ENCODE measurements at regions not wholly inside any gene's neighbourhood (a gene's known extent, or its start where the extent isn't known, plus 50 kb on each side); places are given as distances from the start of the nearest gene placed in this dataset.
A peak's percentile ranks its signal among the peaks of the same experiment; 100 is the strongest.

DNA sequence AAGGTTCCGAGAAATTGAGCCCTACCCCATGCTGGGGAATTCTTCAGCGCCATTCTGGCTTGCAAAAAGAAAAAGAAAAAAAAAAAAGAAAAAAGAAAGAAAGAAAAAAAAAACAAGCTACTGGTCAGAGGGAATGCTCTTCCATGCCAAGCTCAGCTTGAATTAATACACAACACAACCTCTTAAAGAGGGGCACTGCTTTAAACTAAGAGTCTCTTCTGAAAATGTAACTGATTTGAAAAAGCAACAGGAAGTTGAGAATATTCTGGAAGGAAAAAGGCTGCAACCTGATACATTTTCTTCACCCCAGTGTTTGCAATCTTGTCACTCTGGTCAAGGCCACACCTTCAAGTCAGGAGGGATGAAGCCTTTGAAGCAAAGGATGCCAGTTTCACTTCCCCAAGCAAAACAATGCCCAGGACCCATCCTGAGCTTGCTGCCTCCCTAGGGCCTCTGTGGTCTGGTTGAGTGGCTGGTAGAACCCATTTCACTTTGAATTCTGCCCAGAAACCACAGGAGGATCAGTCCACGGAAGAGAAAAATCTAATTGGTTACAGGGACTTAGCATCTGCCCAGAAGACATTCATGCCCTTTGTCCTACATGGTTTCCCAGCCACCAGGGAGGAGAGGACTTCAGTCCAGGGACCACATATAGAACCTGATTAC, 389.7 kb downstream of the SOX9 start:
- no peaks in the 10 kb centered on the region for H3K27me3 Mint-ChIP-seq (ENCODE audit: low read depth)
- no peak for ATAC-seq
- ChIA-PET POLR2A (interaction anchor here (0.6 to 1.0 kb wide), 3 partner anchors 9 to 399 kb away, joined by 3 read pairs; no protein-coding TSS in a partner anchor), CTCF (interaction anchor here (1.0 to 1.2 kb wide), 2 partner anchors 10 to 29 kb away, joined by 3 read pairs; no protein-coding TSS in a partner anchor)
- DNase-seq (ENCODE audit: low spot score), result no peak
- H3K4me1 Mint-ChIP-seq, result peaks cover 53% of the 10 kb centered on the region
- H3K4me3 Mint-ChIP-seq, result no peak overlapping the region
- H3K36me3 Mint-ChIP-seq, result no peaks in the 10 kb centered on the region
- H3K27ac Mint-ChIP-seq, result no peak overlapping the region
- TF ChIP-seq, protein P1, sequence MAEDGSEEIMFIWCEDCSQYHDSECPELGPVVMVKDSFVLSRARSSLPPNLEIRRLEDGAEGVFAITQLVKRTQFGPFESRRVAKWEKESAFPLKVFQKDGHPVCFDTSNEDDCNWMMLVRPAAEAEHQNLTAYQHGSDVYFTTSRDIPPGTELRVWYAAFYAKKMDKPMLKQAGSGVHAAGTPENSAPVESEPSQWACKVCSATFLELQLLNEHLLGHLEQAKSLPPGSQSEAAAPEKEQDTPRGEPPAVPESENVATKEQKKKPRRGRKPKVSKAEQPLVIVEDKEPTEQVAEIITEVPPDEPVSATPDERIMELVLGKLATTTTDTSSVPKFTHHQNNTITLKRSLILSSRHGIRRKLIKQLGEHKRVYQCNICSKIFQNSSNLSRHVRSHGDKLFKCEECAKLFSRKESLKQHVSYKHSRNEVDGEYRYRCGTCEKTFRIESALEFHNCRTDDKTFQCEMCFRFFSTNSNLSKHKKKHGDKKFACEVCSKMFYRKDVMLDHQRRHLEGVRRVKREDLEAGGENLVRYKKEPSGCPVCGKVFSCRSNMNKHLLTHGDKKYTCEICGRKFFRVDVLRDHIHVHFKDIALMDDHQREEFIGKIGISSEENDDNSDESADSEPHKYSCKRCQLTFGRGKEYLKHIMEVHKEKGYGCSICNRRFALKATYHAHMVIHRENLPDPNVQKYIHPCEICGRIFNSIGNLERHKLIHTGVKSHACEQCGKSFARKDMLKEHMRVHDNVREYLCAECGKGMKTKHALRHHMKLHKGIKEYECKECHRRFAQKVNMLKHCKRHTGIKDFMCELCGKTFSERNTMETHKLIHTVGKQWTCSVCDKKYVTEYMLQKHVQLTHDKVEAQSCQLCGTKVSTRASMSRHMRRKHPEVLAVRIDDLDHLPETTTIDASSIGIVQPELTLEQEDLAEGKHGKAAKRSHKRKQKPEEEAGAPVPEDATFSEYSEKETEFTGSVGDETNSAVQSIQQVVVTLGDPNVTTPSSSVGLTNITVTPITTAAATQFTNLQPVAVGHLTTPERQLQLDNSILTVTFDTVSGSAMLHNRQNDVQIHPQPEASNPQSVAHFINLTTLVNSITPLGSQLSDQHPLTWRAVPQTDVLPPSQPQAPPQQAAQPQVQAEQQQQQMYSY (CRISPR knock-in tag; IDR thresholded peaks at IDR 0.05), result no peak
- TF ChIP-seq ZNF138 (CRISPR knock-in tag; conservative IDR thresholded peaks at IDR 0.05), result no peak
- peaks cover 5% of the 10 kb centered on the region for H3K9me3 Mint-ChIP-seq

DNA sequence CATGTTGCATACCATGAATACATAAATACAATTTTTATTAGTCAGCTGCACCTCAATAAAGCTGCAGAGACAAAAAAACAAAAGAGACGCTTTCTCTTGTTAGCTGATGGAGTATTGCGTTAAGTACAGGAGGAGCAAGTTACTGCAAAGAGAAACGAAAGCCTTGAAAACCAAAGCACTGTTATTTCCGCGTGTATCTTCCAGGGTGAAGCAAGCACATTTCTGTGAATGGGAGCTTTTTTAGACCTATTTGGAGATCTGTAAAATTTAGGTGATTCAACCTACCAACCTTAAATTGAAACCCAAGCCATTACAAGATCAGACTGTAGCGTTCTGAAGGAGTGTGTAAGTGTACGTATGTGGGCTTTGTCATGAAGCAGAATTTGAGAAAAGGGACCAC, 390.4 kb downstream of the SOX9 start:
- Mint-ChIP-seq H3K36me3 (no peaks in the 10 kb centered on the region), H3K9me3 (no peaks in the 10 kb centered on the region), H3K27ac (0 out of 2 replicates have a peak overlapping the region, but pooled peaks have one; percentile 23), H3K4me1 (peaks cover 58% of the 10 kb centered on the region), H3K27me3 (ENCODE audit: low read depth) (no peaks in the 10 kb centered on the region), H3K4me3 (no peak overlapping the region)
- no peak for ATAC-seq
- TF ChIP-seq ESRRA (CRISPR knock-in tag; IDR thresholded peaks at IDR 0.05; ENCODE audit: borderline replicate concordance) (no peak), RORB (CRISPR knock-in tag; IDR thresholded peaks at IDR 0.05) (no peak), TCF7 (CRISPR knock-in tag; IDR thresholded peaks at IDR 0.05; ENCODE audit: low read depth) (no peak), GRHL2 (CRISPR knock-in tag; IDR thresholded peaks at IDR 0.05; ENCODE audit: insufficient replicate concordance, severe bottlenecking) (no peak), NR1H2 (CRISPR knock-in tag; IDR thresholded peaks at IDR 0.05) (no peak), MYBL2 (CRISPR knock-in tag; IDR thresholded peaks at IDR 0.05) (no peak), JUN (CRISPR knock-in tag; IDR thresholded peaks at IDR 0.05) (no peak), ZNF232 (CRISPR knock-in tag; IDR thresholded peaks at IDR 0.05) (no peak), GTF2I (CRISPR knock-in tag; conservative IDR thresholded peaks at IDR 0.05) (no peak), NFYB (CRISPR knock-in tag; conservative IDR thresholded peaks at IDR 0.05; ENCODE audit: low read depth) (no peak), ZNF138 (CRISPR knock-in tag; conservative IDR thresholded peaks at IDR 0.05) (no peak), TP53 (CRISPR knock-in tag; IDR thresholded peaks at IDR 0.05) (no peak), ZNF219 (CRISPR knock-in tag; IDR thresholded peaks at IDR 0.05; ENCODE audit: borderline replicate concordance) (no peak), ZNF416 (CRISPR knock-in tag; IDR thresholded peaks at IDR 0.05) (no peak)
- TF ChIP-seq, protein P2, sequence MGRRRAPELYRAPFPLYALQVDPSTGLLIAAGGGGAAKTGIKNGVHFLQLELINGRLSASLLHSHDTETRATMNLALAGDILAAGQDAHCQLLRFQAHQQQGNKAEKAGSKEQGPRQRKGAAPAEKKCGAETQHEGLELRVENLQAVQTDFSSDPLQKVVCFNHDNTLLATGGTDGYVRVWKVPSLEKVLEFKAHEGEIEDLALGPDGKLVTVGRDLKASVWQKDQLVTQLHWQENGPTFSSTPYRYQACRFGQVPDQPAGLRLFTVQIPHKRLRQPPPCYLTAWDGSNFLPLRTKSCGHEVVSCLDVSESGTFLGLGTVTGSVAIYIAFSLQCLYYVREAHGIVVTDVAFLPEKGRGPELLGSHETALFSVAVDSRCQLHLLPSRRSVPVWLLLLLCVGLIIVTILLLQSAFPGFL (CRISPR knock-in tag; IDR thresholded peaks at IDR 0.05; ENCODE audit: borderline replicate concordance), result no peak
- TF ChIP-seq, protein P3, sequence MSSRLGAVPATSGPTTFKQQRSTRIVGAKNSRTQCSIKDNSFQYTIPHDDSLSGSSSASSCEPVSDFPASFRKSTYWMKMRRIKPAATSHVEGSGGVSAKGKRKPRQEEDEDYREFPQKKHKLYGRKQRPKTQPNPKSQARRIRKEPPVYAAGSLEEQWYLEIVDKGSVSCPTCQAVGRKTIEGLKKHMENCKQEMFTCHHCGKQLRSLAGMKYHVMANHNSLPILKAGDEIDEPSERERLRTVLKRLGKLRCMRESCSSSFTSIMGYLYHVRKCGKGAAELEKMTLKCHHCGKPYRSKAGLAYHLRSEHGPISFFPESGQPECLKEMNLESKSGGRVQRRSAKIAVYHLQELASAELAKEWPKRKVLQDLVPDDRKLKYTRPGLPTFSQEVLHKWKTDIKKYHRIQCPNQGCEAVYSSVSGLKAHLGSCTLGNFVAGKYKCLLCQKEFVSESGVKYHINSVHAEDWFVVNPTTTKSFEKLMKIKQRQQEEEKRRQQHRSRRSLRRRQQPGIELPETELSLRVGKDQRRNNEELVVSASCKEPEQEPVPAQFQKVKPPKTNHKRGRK (CRISPR knock-in tag; IDR thresholded peaks at IDR 0.05; ENCODE audit: borderline replicate concordance), result no peak
- TF ChIP-seq, protein P4, sequence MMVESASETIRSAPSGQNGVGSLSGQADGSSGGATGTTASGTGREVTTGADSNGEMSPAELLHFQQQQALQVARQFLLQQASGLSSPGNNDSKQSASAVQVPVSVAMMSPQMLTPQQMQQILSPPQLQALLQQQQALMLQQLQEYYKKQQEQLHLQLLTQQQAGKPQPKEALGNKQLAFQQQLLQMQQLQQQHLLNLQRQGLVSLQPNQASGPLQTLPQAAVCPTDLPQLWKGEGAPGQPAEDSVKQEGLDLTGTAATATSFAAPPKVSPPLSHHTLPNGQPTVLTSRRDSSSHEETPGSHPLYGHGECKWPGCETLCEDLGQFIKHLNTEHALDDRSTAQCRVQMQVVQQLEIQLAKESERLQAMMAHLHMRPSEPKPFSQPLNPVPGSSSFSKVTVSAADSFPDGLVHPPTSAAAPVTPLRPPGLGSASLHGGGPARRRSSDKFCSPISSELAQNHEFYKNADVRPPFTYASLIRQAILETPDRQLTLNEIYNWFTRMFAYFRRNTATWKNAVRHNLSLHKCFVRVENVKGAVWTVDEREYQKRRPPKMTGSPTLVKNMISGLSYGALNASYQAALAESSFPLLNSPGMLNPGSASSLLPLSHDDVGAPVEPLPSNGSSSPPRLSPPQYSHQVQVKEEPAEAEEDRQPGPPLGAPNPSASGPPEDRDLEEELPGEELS (CRISPR knock-in tag; IDR thresholded peaks at IDR 0.05), result no peak
- TF ChIP-seq, protein P5, sequence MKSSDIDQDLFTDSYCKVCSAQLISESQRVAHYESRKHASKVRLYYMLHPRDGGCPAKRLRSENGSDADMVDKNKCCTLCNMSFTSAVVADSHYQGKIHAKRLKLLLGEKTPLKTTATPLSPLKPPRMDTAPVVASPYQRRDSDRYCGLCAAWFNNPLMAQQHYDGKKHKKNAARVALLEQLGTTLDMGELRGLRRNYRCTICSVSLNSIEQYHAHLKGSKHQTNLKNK (CRISPR knock-in tag; IDR thresholded peaks at IDR 0.05), result no peak
- TF ChIP-seq, protein P6, sequence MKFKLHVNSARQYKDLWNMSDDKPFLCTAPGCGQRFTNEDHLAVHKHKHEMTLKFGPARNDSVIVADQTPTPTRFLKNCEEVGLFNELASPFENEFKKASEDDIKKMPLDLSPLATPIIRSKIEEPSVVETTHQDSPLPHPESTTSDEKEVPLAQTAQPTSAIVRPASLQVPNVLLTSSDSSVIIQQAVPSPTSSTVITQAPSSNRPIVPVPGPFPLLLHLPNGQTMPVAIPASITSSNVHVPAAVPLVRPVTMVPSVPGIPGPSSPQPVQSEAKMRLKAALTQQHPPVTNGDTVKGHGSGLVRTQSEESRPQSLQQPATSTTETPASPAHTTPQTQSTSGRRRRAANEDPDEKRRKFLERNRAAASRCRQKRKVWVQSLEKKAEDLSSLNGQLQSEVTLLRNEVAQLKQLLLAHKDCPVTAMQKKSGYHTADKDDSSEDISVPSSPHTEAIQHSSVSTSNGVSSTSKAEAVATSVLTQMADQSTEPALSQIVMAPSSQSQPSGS (CRISPR knock-in tag; IDR thresholded peaks at IDR 0.05; ENCODE audit: borderline replicate concordance, low read depth), result no peak
- DNase-seq (ENCODE audit: low spot score), result no peak
- ChIA-PET POLR2A (no interaction called here), CTCF (interaction anchor here (1.2 kb wide), 1 partner anchor 9 kb away, joined by 3 read pairs; no protein-coding TSS in a partner anchor)

All from WTC11 (cell line).